ENCODE measurements at regions not wholly inside any gene's neighbourhood (a gene's known extent, or its start where the extent isn't known, plus 50 kb on each side); places are given as distances from the start of the nearest gene placed in this dataset.

GRCh38 chr4:79472693-79473438 lies 64.8 kb upstream of the GK2 start:
- TF ChIP-seq CTCF (IDR thresholded peaks at IDR 0.05; ENCODE audit: extremely low read depth in 1 of 2, insufficient read depth in 1 of 2, low read depth in 1 of 2, low read length in 2 of 2) (no peak), POLR2AphosphoS5 (IDR thresholded peaks at IDR 0.05; ENCODE audit: insufficient read depth, low read depth, low read length) (no peak), MAX (IDR thresholded peaks at IDR 0.05; ENCODE audit: insufficient read depth, insufficient read length) (no peak), POLR2A (IDR thresholded peaks at IDR 0.05; ENCODE audit: low read depth, low read length) (no peak), EZH2 (IDR thresholded peaks at IDR 0.05; ENCODE audit: borderline replicate concordance, low read depth, low read length, severe bottlenecking) (no peak), FOS (IDR thresholded peaks at IDR 0.05; ENCODE audit: borderline replicate concordance, insufficient read depth, low read length) (no peak), GATA2 (IDR thresholded peaks at IDR 0.05; ENCODE audit: insufficient read depth, insufficient read length, low read depth, low read length) (no peak), JUN (IDR thresholded peaks at IDR 0.05; ENCODE audit: borderline replicate concordance, insufficient read depth, insufficient read length, low read depth) (no peak), MYC (IDR thresholded peaks at IDR 0.05; ENCODE audit: low read depth, low read length) (no peak)
